GM21526 (cell line): ENCODE measurements at regions not wholly inside any gene's neighbourhood (a gene's known extent, or its start where the extent isn't known, plus 50 kb on each side); places are given as distances from the start of the nearest gene placed in this dataset.

Source experiments
- ATAC-seq: cut with Tn5 transposase; IDR thresholded peaks from one replicate; pipeline ENCODE4 v1.9.1; 2021; ENCODE audit warnings: moderate library complexity; ENCODE audit not compliant: unreplicated experiment, low FRiP score

GRCh38 chr3:170754311-170754693 lies 115.7 kb downstream of the RPL22L1 start:
- no peak for ATAC-seq

GRCh38 chr3:170753421-170754310 lies 116.3 kb downstream of the RPL22L1 start:
- no peak for ATAC-seq

- no peak for ATAC-seq
Observed at GRCh38 chr3:170752571-170753155, 117.3 kb downstream of the RPL22L1 start.

- no peak for ATAC-seq
Observed at GRCh38 chr3:170751899-170752293, 118.1 kb downstream of the RPL22L1 start.

- ATAC-seq, result no peak
Observed at GRCh38 chr3:170751083-170751898, 118.7 kb downstream of the RPL22L1 start.

GRCh38 chr3:170750478-170750830 lies 119.5 kb downstream of the RPL22L1 start:
- ATAC-seq, result no peak

GRCh38 chr3:170749765-170750477 lies 120.1 kb downstream of the RPL22L1 start:
- ATAC-seq, result no peak

GRCh38 chr3:170749185-170749584 lies 120.8 kb downstream of the RPL22L1 start:
- no peak for ATAC-seq

GRCh38 chr3:170746175-170746942 lies 123.6 kb downstream of the RPL22L1 start:
- no peak for ATAC-seq

- no peak for ATAC-seq
Observed at GRCh38 chr3:170745211-170745718, 124.7 kb downstream of the RPL22L1 start.

GRCh38 chr3:170741756-170742529 lies 128.1 kb downstream of the RPL22L1 start:
- no peak for ATAC-seq

- ATAC-seq, result no peak
Observed at GRCh38 chr3:170740726-170741591, 129.0 kb downstream of the RPL22L1 start.

- ATAC-seq, result no peak
Observed at GRCh38 chr3:170740285-170740684, 129.7 kb downstream of the RPL22L1 start.

- no peak for ATAC-seq
Observed at GRCh38 chr3:170739410-170739809, 130.6 kb downstream of the RPL22L1 start.

GRCh38 chr3:170738766-170739165 lies 131.2 kb downstream of the RPL22L1 start:
- ATAC-seq, result no peak

GRCh38 chr3:170737498-170738162 lies 132.4 kb downstream of the RPL22L1 start:
- ATAC-seq, result no peak

- no peak for ATAC-seq
Observed at GRCh38 chr3:170735821-170736220, 134.2 kb downstream of the RPL22L1 start.

- no peak for ATAC-seq
Observed at GRCh38 chr3:170734735-170735065, 135.3 kb downstream of the RPL22L1 start.
